ENCODE measurements at regions not wholly inside any gene's neighbourhood (a gene's known extent, or its start where the extent isn't known, plus 50 kb on each side); places are given as distances from the start of the nearest gene placed in this dataset.

DNA sequence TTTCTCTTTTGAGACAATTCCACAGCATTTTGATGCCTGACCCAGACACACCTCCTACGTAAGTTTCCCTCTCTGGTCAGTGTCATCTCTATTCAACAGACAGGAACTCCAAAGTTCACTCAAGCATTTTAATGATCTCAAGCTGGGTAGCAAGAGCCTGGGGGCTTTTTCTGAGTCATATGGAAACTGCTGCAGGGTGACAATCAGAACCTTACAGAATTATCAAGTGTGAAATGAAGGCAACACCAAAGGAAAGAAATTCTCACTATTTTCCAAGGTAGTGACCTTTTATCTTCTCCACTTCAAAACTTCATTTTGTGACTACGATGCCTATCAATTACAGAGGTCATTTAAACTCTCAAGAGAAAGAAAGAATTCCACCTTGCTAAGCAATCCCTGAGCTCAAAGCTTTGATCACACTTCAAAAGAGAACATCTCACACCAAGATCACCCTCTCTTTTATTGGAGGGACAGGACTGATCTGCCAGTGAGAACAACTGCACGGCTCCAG is 229.0 kb upstream of the ZC3H12C start:
- TF ChIP-seq CTCF (CRISPR knock-in tag; IDR thresholded peaks at IDR 0.05), result no peak
- TF ChIP-seq RAD51 (IDR thresholded peaks at IDR 0.05; ENCODE audit: borderline replicate concordance), result no peak
- no peak for TF ChIP-seq ZNF660 (CRISPR knock-in tag; IDR thresholded peaks at IDR 0.05; ENCODE audit: borderline replicate concordance, low read depth)
- TF ChIP-seq ZNF232 (CRISPR knock-in tag; IDR thresholded peaks at IDR 0.05; ENCODE audit: borderline replicate concordance), result no peak
- TF ChIP-seq MTF1 (CRISPR knock-in tag; IDR thresholded peaks at IDR 0.05), result no peak
- no peak for TF ChIP-seq ISL2 (CRISPR knock-in tag; IDR thresholded peaks at IDR 0.05)
- no peak for TF ChIP-seq JUNB (CRISPR knock-in tag; IDR thresholded peaks at IDR 0.05; ENCODE audit: borderline replicate concordance)
- TF ChIP-seq ZBTB7A (CRISPR knock-in tag; IDR thresholded peaks at IDR 0.05), result no peak
- no peak for TF ChIP-seq FOXK2 (IDR thresholded peaks at IDR 0.05)
- no peak for TF ChIP-seq MEIS2 (CRISPR knock-in tag; IDR thresholded peaks at IDR 0.05)
- TF ChIP-seq SMAD9 (CRISPR knock-in tag; IDR thresholded peaks at IDR 0.05), result no peak

Measured in HepG2 (cell line).